SK-N-SH (cell line): ENCODE measurements at regions not wholly inside any gene's neighbourhood (a gene's known extent, or its start where the extent isn't known, plus 50 kb on each side); places are given as distances from the start of the nearest gene placed in this dataset.

Experiments used
- CTCF ChIP-seq: fragments of 200-600 bp; sonication (generic); IDR thresholded peaks from 2 replicates; pipeline ENCODE4 v1.6.1; 2017; ENCODE audit warnings: antibody characterized with exemption, mild to moderate bottlenecking, moderate library complexity
- JUND ChIP-seq: IDR thresholded peaks from 2 replicates; pipeline ENCODE4 v1.4.0; 2012
- YY1 ChIP-seq: IDR thresholded peaks from 2 replicates; pipeline ENCODE4 v1.4.0; 2012; ENCODE audit warnings: low read depth, mild to moderate bottlenecking

- TF ChIP-seq CTCF = no peak
- TF ChIP-seq JUND = no peak
- no peak for TF ChIP-seq YY1
Observed at GRCh38 chr14:99327050-99327449, 55.1 kb upstream of the BCL11B start.
